RWPE1 (cell line): ENCODE measurements at regions not wholly inside any gene's neighbourhood (a gene's known extent, or its start where the extent isn't known, plus 50 kb on each side); places are given as distances from the start of the nearest gene placed in this dataset.

Experiments used
- CTCF ChIA-PET: fragments of 350-600 bp; sonication (Branson Sonifier 250); formaldehyde crosslinking; extraction: SDS; loops from one replicate; lab custom pipeline; 2021; lab: Yijun Ruan, JAX
- POLR2A ChIA-PET: fragments of 400-600 bp; formaldehyde crosslinking; extraction: SDS; loops from one replicate; lab custom pipeline; 2020; ENCODE audit warnings: antibody characterized with exemption; ENCODE audit not compliant: low non-redundant PET; lab: Yijun Ruan, JAX
- DNase-seq: peaks from one replicate; pipeline ENCODE4 v3.0.0; 2012; ENCODE audit warnings: low spot score
- H3K27ac ChIP-seq: fragments of 450-650 bp; 2 replicates; pipeline ENCODE4 v1.5.1; 2017
- CTCF ChIP-seq: fragments of 450-650 bp; conservative IDR thresholded peaks from 2 replicates; pipeline ENCODE4 v1.5.1; 2017; ENCODE audit warnings: low read depth, mild to moderate bottlenecking

- TF ChIP-seq CTCF = no peak
- ChIA-PET CTCF (no interaction called here), POLR2A (no interaction called here)
- no peak for DNase-seq
- no peak overlapping the region for H3K27ac ChIP-seq
Observed at GRCh38 chrX:121102101-121102500, 54.7 kb downstream of the GLUD2 start.

- DNase-seq = no peak
- TF ChIP-seq CTCF = no peak
- ChIA-PET CTCF (no interaction called here), POLR2A (no interaction called here)
- H3K27ac ChIP-seq = no peak overlapping the region
Observed at GRCh38 chrX:121103381-121103780, 56.0 kb downstream of the GLUD2 start.

- no peak for TF ChIP-seq CTCF
- H3K27ac ChIP-seq = no peak overlapping the region
- CTCF ChIA-PET = no interaction called here
- POLR2A ChIA-PET = no interaction called here
- no peak for DNase-seq
Observed at GRCh38 chrX:121106484-121107235, 59.2 kb downstream of the GLUD2 start.

- ChIA-PET POLR2A (no interaction called here), CTCF (no interaction called here)
- DNase-seq = no peak
- no peak overlapping the region for H3K27ac ChIP-seq
- no peak for TF ChIP-seq CTCF
Observed at GRCh38 chrX:121109986-121110385, 62.6 kb downstream of the GLUD2 start.

- no peak overlapping the region for H3K27ac ChIP-seq
- TF ChIP-seq CTCF = no peak
- CTCF ChIA-PET = no interaction called here
- DNase-seq = no peak
- POLR2A ChIA-PET = no interaction called here
Observed at GRCh38 chrX:121110536-121110935, 63.1 kb downstream of the GLUD2 start.

- no peak for TF ChIP-seq CTCF
- H3K27ac ChIP-seq = no peak overlapping the region
- CTCF ChIA-PET = no interaction called here
- POLR2A ChIA-PET = no interaction called here
- no peak for DNase-seq
Observed at GRCh38 chrX:121114691-121115090, 67.3 kb downstream of the GLUD2 start.
